ENCODE measurements at regions not wholly inside any gene's neighbourhood (a gene's known extent, or its start where the extent isn't known, plus 50 kb on each side); places are given as distances from the start of the nearest gene placed in this dataset.
A peak's percentile ranks its signal among the peaks of the same experiment; 100 is the strongest.

GRCh38 chr5:114153833-114154232, 208.0 kb upstream of the KCNN2 start:
- no peak for DNase-seq (ENCODE audit: low read depth)

GRCh38 chr5:114166081-114166480, 195.8 kb upstream of the KCNN2 start:
- no peak for DNase-seq (ENCODE audit: low read depth)

GRCh38 chr5:114174131-114174530, 187.7 kb upstream of the KCNN2 start:
- no peak for DNase-seq (ENCODE audit: low read depth)

- DNase-seq (ENCODE audit: low read depth): no peak
Observed at GRCh38 chr5:114174837-114175236, 187.0 kb upstream of the KCNN2 start.

GRCh38 chr5:114176356-114176755, 185.5 kb upstream of the KCNN2 start:
- no peak for DNase-seq (ENCODE audit: low read depth)

GRCh38 chr5:114179134-114179533, 182.7 kb upstream of the KCNN2 start:
- no peak for DNase-seq (ENCODE audit: low read depth)

- DNase-seq (ENCODE audit: low read depth): no peak
Observed at GRCh38 chr5:114184006-114184405, 177.9 kb upstream of the KCNN2 start.

- no peak for DNase-seq (ENCODE audit: low read depth)
Observed at GRCh38 chr5:114185274-114185673, 176.6 kb upstream of the KCNN2 start.

GRCh38 chr5:114191441-114191840, 170.4 kb upstream of the KCNN2 start:
- DNase-seq (ENCODE audit: low read depth): no peak

GRCh38 chr5:114192108-114192507, 169.8 kb upstream of the KCNN2 start:
- no peak for DNase-seq (ENCODE audit: low read depth)

GRCh38 chr5:114201332-114201731, 160.5 kb upstream of the KCNN2 start:
- DNase-seq (ENCODE audit: low read depth): no peak

GRCh38 chr5:114204923-114205322, 156.9 kb upstream of the KCNN2 start:
- DNase-seq (ENCODE audit: low read depth): no peak

GRCh38 chr5:114206640-114207039, 155.2 kb upstream of the KCNN2 start:
- DNase-seq (ENCODE audit: low read depth): no peak

GRCh38 chr5:114207615-114208014, 154.3 kb upstream of the KCNN2 start:
- DNase-seq (ENCODE audit: low read depth): no peak

GRCh38 chr5:114208120-114208519, 153.8 kb upstream of the KCNN2 start:
- DNase-seq (ENCODE audit: low read depth): no peak

- no peak for DNase-seq (ENCODE audit: low read depth)
Observed at GRCh38 chr5:114208588-114208987, 153.3 kb upstream of the KCNN2 start.

- no peak for DNase-seq (ENCODE audit: low read depth)
Observed at GRCh38 chr5:114210662-114211061, 151.2 kb upstream of the KCNN2 start.

- no peak for DNase-seq (ENCODE audit: low read depth)
Observed at GRCh38 chr5:114221807-114222206, 140.1 kb upstream of the KCNN2 start.

- no peak for DNase-seq (ENCODE audit: low read depth)
Observed at GRCh38 chr5:114223866-114224265, 138.0 kb upstream of the KCNN2 start.

- DNase-seq (ENCODE audit: low read depth): no peak
Observed at GRCh38 chr5:114237766-114238165, 124.1 kb upstream of the KCNN2 start.

GRCh38 chr5:114238771-114239313, 123.0 kb upstream of the KCNN2 start:
- DNase-seq (ENCODE audit: low read depth): no peak

- peak; percentile 27 for DNase-seq (ENCODE audit: low read depth)
Observed at GRCh38 chr5:114243281-114243971, 118.4 kb upstream of the KCNN2 start.

GRCh38 chr5:114243972-114244317, 117.9 kb upstream of the KCNN2 start:
- no peak for DNase-seq (ENCODE audit: low read depth)

GRCh38 chr5:114249823-114250222, 112.0 kb upstream of the KCNN2 start:
- DNase-seq (ENCODE audit: low read depth): peak; percentile 70

Data from fibroblast of the conjunctiva (primary cell).